Ishikawa (cell line): ENCODE measurements at regions not wholly inside any gene's neighbourhood (a gene's known extent, or its start where the extent isn't known, plus 50 kb on each side); places are given as distances from the start of the nearest gene placed in this dataset.

Experiments
- CEBPB ChIP-seq: IDR thresholded peaks from 2 replicates; pipeline ENCODE4 v1.6.1; 2012
- CREB1 ChIP-seq: IDR thresholded peaks from 2 replicates; pipeline ENCODE4 v1.6.1; 2012; ENCODE audit warnings: low read depth
- EGR1 ChIP-seq: IDR thresholded peaks from 2 replicates; pipeline ENCODE4 v1.6.1; 2012
- EP300 ChIP-seq: IDR thresholded peaks from 2 replicates; pipeline ENCODE4 v1.6.1; 2012; ENCODE audit warnings: borderline replicate concordance
- FOXM1 ChIP-seq: IDR thresholded peaks from 2 replicates; pipeline ENCODE4 v1.6.1; 2012; ENCODE audit warnings: low read depth, borderline replicate concordance
- MAX ChIP-seq: IDR thresholded peaks from 2 replicates; pipeline ENCODE4 v1.6.1; 2012
- NFIC ChIP-seq: IDR thresholded peaks from 2 replicates; pipeline ENCODE4 v1.6.1; 2012
- RAD21 ChIP-seq: IDR thresholded peaks from 2 replicates; pipeline ENCODE4 v1.6.1; 2012; ENCODE audit warnings: low read depth
- REST ChIP-seq: IDR thresholded peaks from 2 replicates; pipeline ENCODE4 v1.6.1; 2012; ENCODE audit warnings: low read depth, mild to moderate bottlenecking
- TAF1 ChIP-seq: IDR thresholded peaks from 2 replicates; pipeline ENCODE4 v1.6.1; 2012; ENCODE audit warnings: low read depth, mild to moderate bottlenecking
- TCF12 ChIP-seq: IDR thresholded peaks from 2 replicates; pipeline ENCODE4 v1.6.1; 2012; ENCODE audit warnings: low read depth
- TEAD4 ChIP-seq: IDR thresholded peaks from 2 replicates; pipeline ENCODE4 v1.6.1; 2012
- USF1 ChIP-seq: IDR thresholded peaks from 2 replicates; pipeline ENCODE4 v1.6.1; 2012
- YY1 ChIP-seq: IDR thresholded peaks from 2 replicates; pipeline ENCODE4 v1.6.1; 2012; ENCODE audit warnings: low read depth
- ZBTB7A ChIP-seq: IDR thresholded peaks from 2 replicates; pipeline ENCODE4 v1.6.1; 2012; ENCODE audit warnings: low read depth

GRCh38 chr5:88660264-88660946, 222.6 kb downstream of the MEF2C start:
- 0 out of 2 replicates have a peak, but pooled peaks have one; percentile 10 for TF ChIP-seq MAX
- TF ChIP-seq CREB1: no peak
- peak; percentile 26; the same call in 1 of the 2 replicates for TF ChIP-seq TAF1
- no peak for TF ChIP-seq USF1

GRCh38 chr5:88659529-88660263, 223.3 kb downstream of the MEF2C start:
- no peak for TF ChIP-seq NFIC
- no peak for TF ChIP-seq ZBTB7A
- TF ChIP-seq REST: no peak
- TF ChIP-seq CREB1: no peak
- TF ChIP-seq MAX: no peak
- TF ChIP-seq CEBPB: no peak
- TF ChIP-seq TCF12: no peak
- TF ChIP-seq YY1: no peak
- no peak for TF ChIP-seq FOXM1
- no peak for TF ChIP-seq RAD21
- no peak for TF ChIP-seq EP300
- TF ChIP-seq TEAD4: no peak
- no peak for TF ChIP-seq USF1
- no peak for TF ChIP-seq EGR1

- no peak for TF ChIP-seq TAF1
- no peak for TF ChIP-seq NFIC
- no peak for TF ChIP-seq RAD21
- no peak for TF ChIP-seq MAX
- no peak for TF ChIP-seq TCF12
These were observed 224.1 kb downstream of the MEF2C start for GRCh38 chr5:88658886-88659285.

- TF ChIP-seq TEAD4 (no peak), USF1 (no peak), CREB1 (no peak), FOXM1 (no peak), TCF12 (no peak)
These were observed 224.8 kb downstream of the MEF2C start for GRCh38 chr5:88657906-88658775.

- TF ChIP-seq FOXM1 (no peak), USF1 (no peak), TEAD4 (no peak), TAF1 (no peak), YY1 (no peak), CEBPB (no peak), RAD21 (no peak), MAX (no peak), TCF12 (no peak), REST (no peak), EP300 (no peak), NFIC (no peak), ZBTB7A (no peak), EGR1 (no peak), CREB1 (no peak)
These were observed 225.8 kb downstream of the MEF2C start for GRCh38 chr5:88657136-88657535.
